22Rv1 (cell line): ENCODE measurements at regions not wholly inside any gene's neighbourhood (a gene's known extent, or its start where the extent isn't known, plus 50 kb on each side); places are given as distances from the start of the nearest gene placed in this dataset.

ENCODE experiments used
- ZFX ChIP-seq: fragments of 450-650 bp; IDR thresholded peaks from 2 replicates; pipeline ENCODE4 v1.6.1; 2017; ENCODE audit warnings: antibody characterized with exemption, borderline replicate concordance
- TF ChIP-seq, protein P1 (sequence below): fragments of 450-650 bp; IDR thresholded peaks from 2 replicates; pipeline ENCODE4 v1.5.1; 2017; ENCODE audit warnings: mild to moderate bottlenecking

- no peak for TF ChIP-seq ZFX
- TF ChIP-seq, protein P1, sequence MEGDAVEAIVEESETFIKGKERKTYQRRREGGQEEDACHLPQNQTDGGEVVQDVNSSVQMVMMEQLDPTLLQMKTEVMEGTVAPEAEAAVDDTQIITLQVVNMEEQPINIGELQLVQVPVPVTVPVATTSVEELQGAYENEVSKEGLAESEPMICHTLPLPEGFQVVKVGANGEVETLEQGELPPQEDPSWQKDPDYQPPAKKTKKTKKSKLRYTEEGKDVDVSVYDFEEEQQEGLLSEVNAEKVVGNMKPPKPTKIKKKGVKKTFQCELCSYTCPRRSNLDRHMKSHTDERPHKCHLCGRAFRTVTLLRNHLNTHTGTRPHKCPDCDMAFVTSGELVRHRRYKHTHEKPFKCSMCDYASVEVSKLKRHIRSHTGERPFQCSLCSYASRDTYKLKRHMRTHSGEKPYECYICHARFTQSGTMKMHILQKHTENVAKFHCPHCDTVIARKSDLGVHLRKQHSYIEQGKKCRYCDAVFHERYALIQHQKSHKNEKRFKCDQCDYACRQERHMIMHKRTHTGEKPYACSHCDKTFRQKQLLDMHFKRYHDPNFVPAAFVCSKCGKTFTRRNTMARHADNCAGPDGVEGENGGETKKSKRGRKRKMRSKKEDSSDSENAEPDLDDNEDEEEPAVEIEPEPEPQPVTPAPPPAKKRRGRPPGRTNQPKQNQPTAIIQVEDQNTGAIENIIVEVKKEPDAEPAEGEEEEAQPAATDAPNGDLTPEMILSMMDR: no peak
Measured at GRCh38 chr1:82587371-82587770, 786.6 kb downstream of the ADGRL2 start.
